Glomerular endothelial cell (primary cell): ENCODE measurements at regions not wholly inside any gene's neighbourhood (a gene's known extent, or its start where the extent isn't known, plus 50 kb on each side); places are given as distances from the start of the nearest gene placed in this dataset.
"Not testable (repeated sequence)": the region's sequence is repeated elsewhere in the genome, so short reads cannot be mapped to it uniquely, and the experiment has no call there.

ENCODE experiments used
- DNase-seq: peaks from one replicate; pipeline ENCODE4 v3.0.0-alpha.2; 2011; ENCODE audit warnings: low read depth, low spot score; ENCODE audit errors: extremely low read depth

- DNase-seq: not testable (repeated sequence)
Measured at GRCh38 chr1:117314951-117315350, 52.3 kb upstream of the MAN1A2 start.

GRCh38 chr1:117313555-117313954 lies 53.7 kb upstream of the MAN1A2 start:
- DNase-seq: no peak

GRCh38 chr1:117312453-117313138 lies 54.7 kb upstream of the MAN1A2 start:
- DNase-seq: peak; percentile 0

GRCh38 chr1:117308311-117308916 lies 58.8 kb upstream of the MAN1A2 start:
- DNase-seq: no peak

- DNase-seq: no peak
Measured at GRCh38 chr1:117301901-117302300, 65.3 kb upstream of the MAN1A2 start.

- not testable (repeated sequence) for DNase-seq
Measured at GRCh38 chr1:117300183-117300582, 67.1 kb upstream of the MAN1A2 start.

GRCh38 chr1:117295001-117295400 lies 72.2 kb upstream of the MAN1A2 start:
- DNase-seq: no peak

- DNase-seq: no peak
Measured at GRCh38 chr1:117290890-117291289, 76.4 kb upstream of the MAN1A2 start.

- DNase-seq: no peak
Measured at GRCh38 chr1:117289316-117289870, 77.9 kb upstream of the MAN1A2 start.

GRCh38 chr1:117286562-117286961 lies 75.8 kb upstream of the VTCN1 start:
- DNase-seq: no peak

- DNase-seq: no peak
Measured at GRCh38 chr1:117286145-117286544, 75.4 kb upstream of the VTCN1 start.

- DNase-seq: no peak
Measured at GRCh38 chr1:117284399-117285215, 73.9 kb upstream of the VTCN1 start.

GRCh38 chr1:117278531-117278930 lies 67.8 kb upstream of the VTCN1 start:
- DNase-seq: no peak

GRCh38 chr1:117275055-117275454 lies 64.3 kb upstream of the VTCN1 start:
- DNase-seq: no peak

- DNase-seq: no peak
Measured at GRCh38 chr1:117271959-117272358, 61.2 kb upstream of the VTCN1 start.

- DNase-seq: no peak
Measured at GRCh38 chr1:117271129-117271528, 60.4 kb upstream of the VTCN1 start.

GRCh38 chr1:117270679-117271078 lies 60.0 kb upstream of the VTCN1 start:
- no peak for DNase-seq

GRCh38 chr1:117268535-117269455 lies 58.1 kb upstream of the VTCN1 start:
- DNase-seq: no peak

GRCh38 chr1:117267232-117267774 lies 56.6 kb upstream of the VTCN1 start:
- no peak for DNase-seq

GRCh38 chr1:117262976-117263375 lies 52.2 kb upstream of the VTCN1 start:
- DNase-seq: no peak
